Lung (tissue), 11 donors: ENCODE measurements at regions not wholly inside any gene's neighbourhood (a gene's known extent, or its start where the extent isn't known, plus 50 kb on each side); places are given as distances from the start of the nearest gene placed in this dataset.

Experiments
- ATAC-seq: fragments of 200-7000 bp; cut with Tn5 transposase; one replicate; pipeline ENCODE4 v1.9.1; 2020; ENCODE audit warnings: moderate number of reproducible peaks; ENCODE audit not compliant: insufficient read depth, low FRiP score
- DNase-seq, 3 donors: peaks; one replicate each; pipeline ENCODE4 v3.0.0-alpha.2; 2013 to 2017
- H3K27ac ChIP-seq, 2 donors: one replicate each; pipeline ENCODE4 v1.5.1; 2013; ENCODE audit warnings: mild to moderate bottlenecking in 2 of 2, moderate library complexity in 2 of 2, control low read depth in 1 of 2, inconsistent platforms in 1 of 2, low read depth in 1 of 2, low read length in 1 of 2
- H3K27me3 ChIP-seq, 3 donors: one replicate each; pipeline ENCODE4 v1.5.1; 2013; ENCODE audit warnings: low read length in 2 of 3; ENCODE audit not compliant: control insufficient read depth in 3 of 3, insufficient read depth in 3 of 3
- H3K36me3 ChIP-seq, 4 donors: one replicate each; pipeline ENCODE4 v1.5.1; 2013; ENCODE audit warnings: low read length in 4 of 4, mild to moderate bottlenecking in 1 of 4, moderate library complexity in 1 of 4; ENCODE audit not compliant: control insufficient read depth in 4 of 4, insufficient read depth in 4 of 4
- H3K4me1 ChIP-seq, 5 donors: one replicate each; pipeline ENCODE4 v1.5.1; 2013; ENCODE audit warnings: low read length in 5 of 5, mild to moderate bottlenecking in 2 of 5, moderate library complexity in 1 of 5; ENCODE audit not compliant: control insufficient read depth in 5 of 5, insufficient read depth in 5 of 5
- H3K4me3 ChIP-seq: one replicate; pipeline ENCODE4 v1.5.1; 2013; ENCODE audit warnings: mild to moderate bottlenecking, control low read depth, moderate library complexity
- H3K9ac ChIP-seq, 2 donors: one replicate each; pipeline ENCODE4 v1.5.1; 2013; ENCODE audit warnings: low read length in 2 of 2, control low read depth in 1 of 2; ENCODE audit not compliant: insufficient read depth in 1 of 2
- H3K9me3 ChIP-seq, 4 donors: one replicate each; pipeline ENCODE4 v1.5.1; 2013; ENCODE audit warnings: low read length in 3 of 4, mild to moderate bottlenecking in 1 of 4, moderate library complexity in 1 of 4; ENCODE audit not compliant: control insufficient read depth in 4 of 4, insufficient read depth in 3 of 4
- CTCF ChIP-seq: IDR thresholded peaks from 2 replicates; pipeline ENCODE4 v1.5.1; 2012; ENCODE audit warnings: mild to moderate bottlenecking; ENCODE audit errors: control extremely low read depth, extremely low read depth
- WGBS, 2 donors: extraction: QIAGEN DNeasy Blood & Tissue Kit; methylation state at CpG; one replicate each; pipeline ENCODE4 v1.1.7; 2013; 5-methylcytosine and 5-hydroxymethylcytosine counted together
- donor health status: control.
- donor health status: control.
- donor health status: Bipolar disorder and iron deficiency.
- donor health status: healthy.
- donor health status: DM: yes; HTN: yes; CAD: no.

- TF ChIP-seq CTCF, result no peak
- DNase-seq (peak in 1 of 3 donors; percentile 15), ATAC-seq (no peak)
- Histone ChIP-seq H3K36me3 (no peaks in the 10 kb centered on the region), H3K9me3 (no peaks in the 10 kb centered on the region), H3K27me3 (no peaks in the 10 kb centered on the region), H3K4me3 (no peak overlapping the region), H3K4me1 (peaks cover 0 to 8% (median 3%) of the 10 kb centered on the region in 5 donors), H3K27ac (no peak overlapping the region), H3K9ac (no peak overlapping the region)
- WGBS, 2 donors, result 77 to 84% methylated on average over 3 of the region's 3 CpGs
Measured at GRCh38 chr6:121896771-121897170, 461.3 kb downstream of the GJA1 start.

- ATAC-seq (no peak), DNase-seq (peak in 2 of 3 donors; percentile 9 to 33)
- Histone ChIP-seq H3K4me3 (no peak overlapping the region), H3K9ac (no peak overlapping the region), H3K9me3 (no peaks in the 10 kb centered on the region), H3K4me1 (peaks cover 0 to 8% (median 2%) of the 10 kb centered on the region in 5 donors), H3K36me3 (no peaks in the 10 kb centered on the region), H3K27ac (no peak overlapping the region), H3K27me3 (no peaks in the 10 kb centered on the region)
- 91% methylated on average over 1 of the region's 1 CpG for WGBS, 2 donors
- TF ChIP-seq CTCF, result no peak
Measured at GRCh38 chr6:121897337-121897760, 461.9 kb downstream of the GJA1 start.

GRCh38 chr6:121901432-121901831 is 466.0 kb downstream of the GJA1 start:
- no peak overlapping the region for H3K27ac ChIP-seq
- TF ChIP-seq CTCF, result no peak
- no peak overlapping the region for H3K9ac ChIP-seq
- no peaks in the 10 kb centered on the region for H3K36me3 ChIP-seq
- DNase-seq (no peak), ATAC-seq (no peak)
- no peak overlapping the region for H3K4me3 ChIP-seq
- no peaks in the 10 kb centered on the region for H3K27me3 ChIP-seq
- peaks cover 0 to 8% (median 2%) of the 10 kb centered on the region in 5 donors for H3K4me1 ChIP-seq
- H3K9me3 ChIP-seq, result no peaks in the 10 kb centered on the region

- H3K36me3 ChIP-seq, result no peaks in the 10 kb centered on the region
- H3K4me3 ChIP-seq, result no peak overlapping the region
- H3K27ac ChIP-seq, result no peak overlapping the region
- no peaks in the 10 kb centered on the region for H3K4me1 ChIP-seq
- TF ChIP-seq CTCF, result no peak
- H3K9ac ChIP-seq, result no peak overlapping the region
- ATAC-seq (no peak), DNase-seq (no peak)
- no peaks in the 10 kb centered on the region for H3K27me3 ChIP-seq
- 67 to 76% methylated on average over 4 of the region's 4 CpGs for WGBS, 2 donors
- H3K9me3 ChIP-seq, result peaks cover 0 to 8% (median 3%) of the 10 kb centered on the region in 4 donors
Measured at GRCh38 chr6:121904559-121904958, 469.1 kb downstream of the GJA1 start.
